ENCODE measurements at regions not wholly inside any gene's neighbourhood (a gene's known extent, or its start where the extent isn't known, plus 50 kb on each side); places are given as distances from the start of the nearest gene placed in this dataset.
"Not testable (repeated sequence)": the region's sequence is repeated elsewhere in the genome, so short reads cannot be mapped to it uniquely, and the experiment has no call there.

- no peak overlapping the region for H3K4me3 Mint-ChIP-seq
- H3K27ac Mint-ChIP-seq: no peak overlapping the region
- peaks cover 18% of the 10 kb centered on the region for H3K4me1 Mint-ChIP-seq (ENCODE audit: low read depth)
- no peaks in the 10 kb centered on the region for H3K9me3 Mint-ChIP-seq
- no peaks in the 10 kb centered on the region for H3K27me3 Mint-ChIP-seq
- no peak for DNase-seq
- H3K36me3 Mint-ChIP-seq (ENCODE audit: low read depth): no peaks in the 10 kb centered on the region
Measured at GRCh38 chr2:48232351-48232750, 82.1 kb upstream of the FOXN2 start.

GRCh38 chr2:48233005-48233404 lies 81.5 kb upstream of the FOXN2 start:
- no peak for DNase-seq
- no peak overlapping the region for H3K4me3 Mint-ChIP-seq
- peak overlapping the region; percentile 26 for H3K27ac Mint-ChIP-seq
- peaks cover 18% of the 10 kb centered on the region for H3K4me1 Mint-ChIP-seq (ENCODE audit: low read depth)
- no peaks in the 10 kb centered on the region for H3K27me3 Mint-ChIP-seq
- H3K36me3 Mint-ChIP-seq (ENCODE audit: low read depth): no peaks in the 10 kb centered on the region
- no peaks in the 10 kb centered on the region for H3K9me3 Mint-ChIP-seq

- H3K4me3 Mint-ChIP-seq; DNase-seq; H3K36me3 Mint-ChIP-seq (ENCODE audit: low read depth); H3K27me3 Mint-ChIP-seq; H3K27ac Mint-ChIP-seq; H3K9me3 Mint-ChIP-seq: not testable (repeated sequence)
- H3K4me1 Mint-ChIP-seq (ENCODE audit: low read depth): peaks cover 18% of the 10 kb centered on the region
Measured at GRCh38 chr2:48233824-48234223, 80.7 kb upstream of the FOXN2 start.

DNA sequence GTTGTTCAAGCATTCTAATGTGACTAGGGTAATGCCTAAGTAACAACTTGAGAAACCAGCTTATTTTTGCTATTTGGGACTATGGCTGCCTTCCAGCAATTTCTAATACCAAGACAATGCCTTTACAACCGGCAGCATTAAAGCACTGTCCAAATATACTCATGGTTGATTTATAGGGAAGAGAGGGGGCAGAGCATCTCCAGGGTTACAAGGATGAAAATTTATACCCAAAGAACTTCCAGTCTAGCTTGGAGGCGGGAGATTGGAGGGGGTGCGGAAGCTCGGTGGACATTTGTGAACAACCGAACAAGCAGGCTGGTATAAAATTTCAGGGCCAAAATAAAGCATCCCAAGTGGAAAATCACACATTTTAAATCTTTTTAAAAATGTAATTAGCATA lies 79.4 kb upstream of the FOXN2 start:
- Mint-ChIP-seq H3K4me1 (ENCODE audit: low read depth) (peaks cover 18% of the 10 kb centered on the region), H3K27me3 (no peaks in the 10 kb centered on the region), H3K36me3 (ENCODE audit: low read depth) (no peaks in the 10 kb centered on the region), H3K4me3 (no peak overlapping the region), H3K9me3 (no peaks in the 10 kb centered on the region), H3K27ac (no peak overlapping the region)
- DNase-seq: no peak

DNA sequence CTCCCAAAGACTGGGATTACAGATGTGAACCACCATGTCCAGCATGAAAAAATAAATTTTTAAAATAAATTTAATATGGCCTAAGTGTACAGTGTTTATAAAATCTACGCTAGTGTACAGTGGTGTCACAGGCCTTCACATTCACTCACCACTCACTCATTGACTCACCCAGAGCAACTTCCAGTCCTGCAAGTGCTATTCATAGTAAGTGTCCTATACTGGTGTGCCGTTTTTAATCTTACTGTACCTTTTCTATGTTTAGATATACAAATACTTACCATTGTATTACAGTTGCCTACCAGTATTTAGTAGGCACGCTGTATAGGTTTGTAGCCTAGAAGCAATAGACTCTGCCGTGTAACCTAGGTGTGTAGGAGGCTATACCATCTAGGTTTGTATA lies 76.1 kb upstream of the FOXN2 start:
- Mint-ChIP-seq H3K27ac (no peak overlapping the region), H3K4me3 (no peak overlapping the region), H3K4me1 (ENCODE audit: low read depth) (peaks cover 10% of the 10 kb centered on the region), H3K9me3 (no peaks in the 10 kb centered on the region), H3K27me3 (no peaks in the 10 kb centered on the region), H3K36me3 (ENCODE audit: low read depth) (no peaks in the 10 kb centered on the region)
- DNase-seq: no peak

DNA sequence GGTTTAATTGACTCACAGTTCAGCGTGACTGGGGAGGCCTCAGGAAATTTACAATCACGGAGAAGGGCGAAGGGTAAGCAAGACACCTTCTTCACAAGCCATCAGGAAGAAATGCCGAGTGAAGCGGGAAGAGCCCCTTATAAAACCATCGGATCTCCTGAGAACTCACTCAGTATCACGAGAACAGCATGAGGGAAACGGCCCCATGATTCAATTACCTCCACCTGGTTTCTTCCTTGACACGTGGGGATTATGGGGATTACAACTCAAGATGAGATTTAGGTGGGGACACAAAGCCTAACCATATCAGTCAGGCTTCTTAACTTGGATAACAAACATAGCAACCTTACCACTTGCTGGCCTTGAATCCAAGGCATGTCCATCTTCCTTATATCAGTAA lies 73.6 kb upstream of the FOXN2 start:
- no peak overlapping the region for H3K4me3 Mint-ChIP-seq
- H3K36me3 Mint-ChIP-seq (ENCODE audit: low read depth): no peaks in the 10 kb centered on the region
- peaks cover 10% of the 10 kb centered on the region for H3K4me1 Mint-ChIP-seq (ENCODE audit: low read depth)
- DNase-seq: no peak
- H3K27me3 Mint-ChIP-seq: no peaks in the 10 kb centered on the region
- no peak overlapping the region for H3K27ac Mint-ChIP-seq
- no peaks in the 10 kb centered on the region for H3K9me3 Mint-ChIP-seq

DNA sequence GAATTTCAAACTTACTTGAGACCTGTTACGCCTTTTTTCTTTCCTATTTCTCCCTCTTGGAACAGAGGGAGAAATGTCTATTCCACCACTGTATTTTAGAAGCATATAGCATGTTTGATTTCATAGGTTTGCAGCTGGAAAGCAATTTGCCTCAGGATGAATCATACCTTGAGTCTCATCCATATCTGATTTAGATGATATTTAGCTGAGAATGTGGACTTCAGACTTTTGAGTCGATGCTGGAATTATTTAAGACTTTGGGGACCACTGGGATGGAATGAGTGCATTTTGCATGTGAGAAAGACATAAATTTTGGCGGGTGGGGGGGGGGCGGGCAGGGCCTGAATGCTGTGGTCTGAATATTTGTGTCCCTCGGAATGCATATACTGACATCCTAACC lies 67.3 kb upstream of the FOXN2 start:
- H3K27ac Mint-ChIP-seq: no peak overlapping the region
- H3K4me3 Mint-ChIP-seq: no peak overlapping the region
- no peak for DNase-seq
- no peaks in the 10 kb centered on the region for H3K27me3 Mint-ChIP-seq
- peaks cover 22% of the 10 kb centered on the region for H3K4me1 Mint-ChIP-seq (ENCODE audit: low read depth)
- no peaks in the 10 kb centered on the region for H3K36me3 Mint-ChIP-seq (ENCODE audit: low read depth)
- no peaks in the 10 kb centered on the region for H3K9me3 Mint-ChIP-seq

DNA sequence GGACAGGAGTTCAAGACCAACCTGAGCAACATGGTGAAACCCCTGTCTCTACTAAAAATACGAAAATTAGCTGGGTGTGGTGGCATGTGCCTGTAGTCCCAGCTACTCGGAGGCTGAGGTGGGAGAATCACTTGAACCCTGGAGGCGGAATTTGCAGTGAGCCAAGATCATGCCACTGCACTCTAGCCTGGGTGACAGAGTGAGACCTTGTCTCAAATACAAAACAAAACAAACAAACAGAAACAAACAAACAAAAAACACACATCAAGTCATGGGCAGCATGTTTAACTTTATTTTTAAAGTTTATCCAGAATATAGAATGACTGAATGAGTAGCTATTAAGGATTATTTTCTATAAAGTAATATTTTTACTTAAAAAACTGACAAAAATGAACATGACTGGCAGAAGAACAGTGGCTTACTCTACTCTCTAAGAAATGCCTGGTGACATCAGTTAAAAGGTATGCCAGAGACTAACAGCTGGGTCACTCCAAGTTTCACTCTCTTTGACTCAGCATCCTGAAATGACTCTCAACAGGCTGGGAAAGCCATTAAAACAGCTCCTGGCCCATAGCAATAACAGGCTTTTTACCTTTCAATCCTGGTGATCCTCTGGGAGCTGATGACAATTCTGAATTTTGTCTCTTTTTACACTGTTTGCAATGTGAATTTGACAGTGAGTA lies 66.1 kb upstream of the FOXN2 start:
- Mint-ChIP-seq H3K27ac (no peak overlapping the region), H3K9me3 (no peaks in the 10 kb centered on the region), H3K4me3 (no peak overlapping the region), H3K27me3 (no peaks in the 10 kb centered on the region), H3K36me3 (ENCODE audit: low read depth) (no peaks in the 10 kb centered on the region), H3K4me1 (ENCODE audit: low read depth) (peaks cover 22% of the 10 kb centered on the region)
- DNase-seq: no peak

DNA sequence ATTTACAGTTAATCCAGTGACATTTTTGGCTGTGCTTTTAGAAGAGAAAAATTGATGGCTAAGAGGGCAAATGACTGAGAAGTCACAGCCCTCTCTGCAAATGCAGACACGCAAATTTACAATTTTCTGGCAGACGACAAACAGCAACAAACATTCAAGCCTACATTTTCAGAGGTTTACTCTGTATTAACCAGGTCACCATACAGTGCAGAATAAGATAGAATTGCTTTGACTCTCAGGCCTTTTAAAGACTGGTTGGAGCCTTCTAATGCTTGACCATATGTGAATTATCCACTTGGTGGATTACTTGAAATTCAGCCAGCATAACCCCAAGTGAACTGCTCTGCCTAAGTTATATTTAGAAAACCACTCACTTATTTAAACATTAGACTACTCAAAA lies 65.5 kb upstream of the FOXN2 start:
- no peaks in the 10 kb centered on the region for H3K27me3 Mint-ChIP-seq
- no peaks in the 10 kb centered on the region for H3K36me3 Mint-ChIP-seq (ENCODE audit: low read depth)

GRCh38 chr2:48249631-48250473 lies 64.6 kb upstream of the FOXN2 start:
- H3K36me3 Mint-ChIP-seq (ENCODE audit: low read depth): no peaks in the 10 kb centered on the region
- H3K4me3 Mint-ChIP-seq: no peak overlapping the region
- no peak for DNase-seq
- no peaks in the 10 kb centered on the region for H3K27me3 Mint-ChIP-seq
- H3K4me1 Mint-ChIP-seq (ENCODE audit: low read depth): peaks cover 22% of the 10 kb centered on the region
- H3K9me3 Mint-ChIP-seq: no peaks in the 10 kb centered on the region
- no peak overlapping the region for H3K27ac Mint-ChIP-seq

More for the DNA sequence above, 65.5 kb upstream of the FOXN2 start:
- H3K9me3 Mint-ChIP-seq: no peaks in the 10 kb centered on the region
- H3K4me1 Mint-ChIP-seq (ENCODE audit: low read depth): peaks cover 22% of the 10 kb centered on the region
- H3K27ac Mint-ChIP-seq: no peak overlapping the region
- no peak for DNase-seq
- no peak overlapping the region for H3K4me3 Mint-ChIP-seq

GRCh38 chr2:48250474-48250844 lies 64.0 kb upstream of the FOXN2 start:
- H3K4me3 Mint-ChIP-seq: no peak overlapping the region
- H3K9me3 Mint-ChIP-seq: no peaks in the 10 kb centered on the region
- H3K27ac Mint-ChIP-seq: no peak overlapping the region
- peaks cover 22% of the 10 kb centered on the region for H3K4me1 Mint-ChIP-seq (ENCODE audit: low read depth)
- H3K36me3 Mint-ChIP-seq (ENCODE audit: low read depth): no peaks in the 10 kb centered on the region
- DNase-seq: no peak
- H3K27me3 Mint-ChIP-seq: no peaks in the 10 kb centered on the region

GRCh38 chr2:48250943-48251342 lies 63.5 kb upstream of the FOXN2 start:
- no peaks in the 10 kb centered on the region for H3K36me3 Mint-ChIP-seq (ENCODE audit: low read depth)
- H3K27me3 Mint-ChIP-seq: no peaks in the 10 kb centered on the region
- H3K4me1 Mint-ChIP-seq (ENCODE audit: low read depth): peaks cover 22% of the 10 kb centered on the region
- no peak for DNase-seq
- H3K9me3 Mint-ChIP-seq: no peaks in the 10 kb centered on the region
- no peak overlapping the region for H3K27ac Mint-ChIP-seq
- no peak overlapping the region for H3K4me3 Mint-ChIP-seq

DNA sequence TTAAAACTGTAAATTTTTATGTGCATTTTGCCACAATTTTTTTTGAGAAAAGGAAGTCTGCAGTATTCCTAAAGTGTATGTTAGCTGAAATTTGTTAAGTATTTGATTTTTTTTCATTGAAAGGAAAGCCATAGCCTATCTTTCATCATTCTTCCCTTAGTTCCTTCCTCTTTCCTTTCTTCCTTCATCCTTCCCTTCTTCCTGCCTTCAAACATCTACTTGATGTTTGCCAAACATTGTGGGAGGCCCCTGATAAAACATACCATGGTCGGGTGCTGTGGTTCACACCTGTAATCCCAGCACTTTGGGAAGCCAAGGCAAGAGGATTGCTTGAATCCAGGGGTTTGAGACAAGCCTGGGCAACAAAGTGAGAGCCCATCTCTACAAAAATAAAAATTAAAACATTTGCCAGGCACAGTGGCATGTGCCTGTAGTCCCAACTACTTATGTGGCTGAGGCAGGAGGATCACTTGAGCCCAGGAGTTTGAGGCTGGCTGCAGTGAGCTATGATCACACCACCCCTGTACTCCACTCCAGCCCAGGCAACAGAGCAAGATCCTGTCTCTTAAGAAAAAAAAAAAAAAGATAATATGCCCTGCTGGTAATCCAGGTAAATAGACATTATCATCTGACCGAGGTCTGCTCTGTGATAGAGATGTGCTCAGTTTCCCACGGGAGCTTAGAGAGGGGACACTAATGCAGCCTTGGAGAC lies 62.9 kb upstream of the FOXN2 start:
- no peaks in the 10 kb centered on the region for H3K9me3 Mint-ChIP-seq
- H3K4me3 Mint-ChIP-seq: no peak overlapping the region
- peaks cover 22% of the 10 kb centered on the region for H3K4me1 Mint-ChIP-seq (ENCODE audit: low read depth)
- DNase-seq: no peak
- H3K27ac Mint-ChIP-seq: no peak overlapping the region
- no peaks in the 10 kb centered on the region for H3K27me3 Mint-ChIP-seq
- no peaks in the 10 kb centered on the region for H3K36me3 Mint-ChIP-seq (ENCODE audit: low read depth)

GRCh38 chr2:48253301-48253700 lies 61.2 kb upstream of the FOXN2 start:
- Mint-ChIP-seq H3K9me3 (no peaks in the 10 kb centered on the region), H3K4me3 (no peak overlapping the region), H3K27ac (no peak overlapping the region), H3K4me1 (ENCODE audit: low read depth) (peaks cover 18% of the 10 kb centered on the region), H3K27me3 (no peaks in the 10 kb centered on the region), H3K36me3 (ENCODE audit: low read depth) (no peaks in the 10 kb centered on the region)
- no peak for DNase-seq

- no peaks in the 10 kb centered on the region for H3K36me3 Mint-ChIP-seq (ENCODE audit: low read depth)
- no peak for DNase-seq
- H3K4me1 Mint-ChIP-seq (ENCODE audit: low read depth): peaks cover 9% of the 10 kb centered on the region
- no peak overlapping the region for H3K27ac Mint-ChIP-seq
- no peaks in the 10 kb centered on the region for H3K9me3 Mint-ChIP-seq
- H3K27me3 Mint-ChIP-seq: no peaks in the 10 kb centered on the region
- H3K4me3 Mint-ChIP-seq: no peak overlapping the region
Measured at GRCh38 chr2:48254839-48255238, 59.6 kb upstream of the FOXN2 start.

Data from activated T-cell treated with anti-CD3 and anti-CD28 coated beads, Interleukin-2, amount 50 U/mL, for 24 hours (primary cell).